GM21717 (cell line): ENCODE measurements at regions not wholly inside any gene's neighbourhood (a gene's known extent, or its start where the extent isn't known, plus 50 kb on each side); places are given as distances from the start of the nearest gene placed in this dataset.

Source experiments
- ATAC-seq: cut with Tn5 transposase; IDR thresholded peaks from one replicate; pipeline ENCODE4 v1.9.1; 2021; ENCODE audit warnings: mild to moderate bottlenecking, moderate library complexity; ENCODE audit not compliant: unreplicated experiment

GRCh38 chr3:135719449-135719848 lies 246.1 kb upstream of the PPP2R3A start:
- ATAC-seq = no peak

- no peak for ATAC-seq
Measured at GRCh38 chr3:135728007-135728721, 237.4 kb upstream of the PPP2R3A start.

GRCh38 chr3:135731546-135731945 lies 234.0 kb upstream of the PPP2R3A start:
- no peak for ATAC-seq

- ATAC-seq = no peak
Measured at GRCh38 chr3:135736740-135737139, 228.8 kb upstream of the PPP2R3A start.

GRCh38 chr3:135739779-135740178 lies 225.7 kb upstream of the PPP2R3A start:
- ATAC-seq = no peak

GRCh38 chr3:135740211-135740610 lies 225.3 kb upstream of the PPP2R3A start:
- ATAC-seq = no peak

- ATAC-seq = no peak
Measured at GRCh38 chr3:135740751-135741150, 224.8 kb upstream of the PPP2R3A start.

GRCh38 chr3:135751991-135752390 lies 213.5 kb upstream of the PPP2R3A start:
- no peak for ATAC-seq

GRCh38 chr3:135752851-135753250 lies 212.7 kb upstream of the PPP2R3A start:
- no peak for ATAC-seq

GRCh38 chr3:135753506-135753905 lies 212.0 kb upstream of the PPP2R3A start:
- no peak for ATAC-seq

GRCh38 chr3:135755330-135756105 lies 210.0 kb upstream of the PPP2R3A start:
- ATAC-seq = no peak

GRCh38 chr3:135756106-135756668 lies 209.3 kb upstream of the PPP2R3A start:
- ATAC-seq = no peak

GRCh38 chr3:135757421-135757820 lies 208.1 kb upstream of the PPP2R3A start:
- no peak for ATAC-seq

- no peak for ATAC-seq
Measured at GRCh38 chr3:135758961-135759360, 206.6 kb upstream of the PPP2R3A start.

- ATAC-seq = no peak
Measured at GRCh38 chr3:135759651-135760050, 205.9 kb upstream of the PPP2R3A start.

GRCh38 chr3:135760581-135760980 lies 204.9 kb upstream of the PPP2R3A start:
- no peak for ATAC-seq

- ATAC-seq = no peak
Measured at GRCh38 chr3:135762188-135762856, 203.2 kb upstream of the PPP2R3A start.

GRCh38 chr3:135766115-135766514 lies 199.4 kb upstream of the PPP2R3A start:
- no peak for ATAC-seq

GRCh38 chr3:135771760-135772159 lies 193.8 kb upstream of the PPP2R3A start:
- ATAC-seq = no peak

GRCh38 chr3:135779024-135779423 lies 186.5 kb upstream of the PPP2R3A start:
- no peak for ATAC-seq

GRCh38 chr3:135779590-135780235 lies 185.8 kb upstream of the PPP2R3A start:
- ATAC-seq = no peak
